Parathyroid adenoma (tissue), 2 donors: ENCODE measurements at regions not wholly inside any gene's neighbourhood (a gene's known extent, or its start where the extent isn't known, plus 50 kb on each side); places are given as distances from the start of the nearest gene placed in this dataset.

Source experiments
- H2AFZ ChIP-seq: fragments of 300-600 bp; sonication (generic); one replicate; pipeline ENCODE4 v1.7.0; 2017; ENCODE audit warnings: antibody characterized with exemption, mild to moderate bottlenecking
- H3K27ac ChIP-seq: fragments of 300-600 bp; sonication (generic); one replicate; pipeline ENCODE4 v1.7.0; 2017
- H3K27me3 ChIP-seq: fragments of 300-600 bp; sonication (generic); one replicate; pipeline ENCODE4 v1.7.0; 2017; ENCODE audit warnings: low read length; ENCODE audit not compliant: control insufficient read depth, insufficient read depth
- H3K36me3 ChIP-seq: fragments of 300-600 bp; sonication (generic); one replicate; pipeline ENCODE4 v1.7.0; 2017; ENCODE audit warnings: low read length; ENCODE audit not compliant: control insufficient read depth, insufficient read depth
- H3K4me1 ChIP-seq: fragments of 300-600 bp; sonication (generic); one replicate; pipeline ENCODE4 v1.7.0; 2017; ENCODE audit warnings: control low read depth
- H3K4me2 ChIP-seq: fragments of 300-600 bp; sonication (generic); one replicate; pipeline ENCODE4 v1.7.0; 2017; ENCODE audit warnings: low read length
- H3K4me3 ChIP-seq: fragments of 300-600 bp; sonication (generic); one replicate; pipeline ENCODE4 v1.7.0; 2017; ENCODE audit warnings: low read depth, low read length
- H3K79me2 ChIP-seq: fragments of 300-600 bp; sonication (generic); one replicate; pipeline ENCODE4 v1.7.0; 2017; ENCODE audit warnings: control low read depth
- H3K9ac ChIP-seq: fragments of 300-600 bp; sonication (generic); one replicate; pipeline ENCODE4 v1.7.0; 2017; ENCODE audit warnings: mild to moderate bottlenecking
- H3K9me3 ChIP-seq: fragments of 300-600 bp; sonication (generic); one replicate; pipeline ENCODE4 v1.7.0; 2017; ENCODE audit warnings: low read length; ENCODE audit not compliant: control insufficient read depth
- TF ChIP-seq, protein P1 (sequence below): fragments of 300-600 bp; sonication (generic); IDR thresholded peaks from one replicate; pipeline ENCODE4 v1.7.0; 2017; ENCODE audit warnings: antibody characterized with exemption, mild to moderate bottlenecking
- donor health status: primary hyperparathyroidism.

DNA sequence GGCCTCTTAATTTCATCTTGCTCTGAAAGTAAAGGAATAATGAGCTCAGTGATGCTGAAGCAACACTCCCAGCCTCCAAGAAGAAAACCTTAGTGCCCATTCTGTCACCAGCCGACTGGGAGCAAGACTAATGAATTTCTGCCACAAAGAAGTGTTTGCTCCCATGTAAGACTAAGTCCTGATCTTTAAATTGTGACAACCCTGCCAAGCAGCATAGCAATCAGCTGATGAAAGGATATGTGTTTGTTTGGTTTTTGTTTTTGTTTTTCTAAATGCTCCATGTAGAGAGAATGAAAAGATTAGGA is 113.7 kb upstream of the PALMD start:
- no peaks in the 10 kb centered on the region for H3K4me1 ChIP-seq

DNA sequence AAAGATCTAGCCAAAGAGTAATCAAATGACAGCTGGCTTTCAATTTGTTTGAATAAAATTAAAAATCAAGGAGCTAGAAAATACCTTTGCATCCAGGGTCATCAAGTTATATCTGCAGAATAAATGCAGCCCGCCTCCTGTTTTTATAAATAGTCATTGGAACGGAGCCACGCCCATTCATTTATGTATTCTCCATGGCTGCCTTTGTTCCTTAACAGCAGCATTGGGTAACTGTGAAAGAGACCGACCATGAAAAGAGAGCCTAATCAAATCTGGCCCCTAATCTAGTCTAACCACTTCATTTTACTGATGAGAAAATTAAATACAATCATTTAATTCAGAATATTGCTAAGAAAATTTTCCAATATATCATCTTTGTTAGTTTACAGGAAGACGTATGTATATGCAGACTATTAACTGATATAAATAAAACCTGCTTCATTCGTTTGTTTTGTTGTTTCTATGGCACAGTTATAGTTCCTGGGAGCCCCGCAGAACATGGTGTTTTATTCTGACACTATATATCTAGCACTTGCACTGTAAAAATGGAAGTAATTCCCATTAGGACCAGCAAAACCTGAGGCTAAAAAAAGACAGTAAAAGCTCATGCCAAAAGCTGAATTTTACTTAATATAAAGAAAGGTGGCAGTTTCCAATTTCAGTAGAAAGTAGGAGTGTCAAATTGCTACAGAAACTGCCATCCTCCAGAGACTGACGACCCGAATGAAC is 111.8 kb upstream of the PALMD start:
- Histone ChIP-seq H3K9me3 (no peaks in the 10 kb centered on the region), H3K27me3 (no peaks in the 10 kb centered on the region), H3K4me3 (no peak overlapping the region), H3K79me2 (no peaks in the 10 kb centered on the region), H3K4me1 (no peaks in the 10 kb centered on the region), H3K4me2 (no peak overlapping the region), H2AFZ (peak overlapping the region; percentile 16), H3K9ac (no peak overlapping the region), H3K36me3 (no peaks in the 10 kb centered on the region), H3K27ac (no peak overlapping the region)
- TF ChIP-seq, protein P1, sequence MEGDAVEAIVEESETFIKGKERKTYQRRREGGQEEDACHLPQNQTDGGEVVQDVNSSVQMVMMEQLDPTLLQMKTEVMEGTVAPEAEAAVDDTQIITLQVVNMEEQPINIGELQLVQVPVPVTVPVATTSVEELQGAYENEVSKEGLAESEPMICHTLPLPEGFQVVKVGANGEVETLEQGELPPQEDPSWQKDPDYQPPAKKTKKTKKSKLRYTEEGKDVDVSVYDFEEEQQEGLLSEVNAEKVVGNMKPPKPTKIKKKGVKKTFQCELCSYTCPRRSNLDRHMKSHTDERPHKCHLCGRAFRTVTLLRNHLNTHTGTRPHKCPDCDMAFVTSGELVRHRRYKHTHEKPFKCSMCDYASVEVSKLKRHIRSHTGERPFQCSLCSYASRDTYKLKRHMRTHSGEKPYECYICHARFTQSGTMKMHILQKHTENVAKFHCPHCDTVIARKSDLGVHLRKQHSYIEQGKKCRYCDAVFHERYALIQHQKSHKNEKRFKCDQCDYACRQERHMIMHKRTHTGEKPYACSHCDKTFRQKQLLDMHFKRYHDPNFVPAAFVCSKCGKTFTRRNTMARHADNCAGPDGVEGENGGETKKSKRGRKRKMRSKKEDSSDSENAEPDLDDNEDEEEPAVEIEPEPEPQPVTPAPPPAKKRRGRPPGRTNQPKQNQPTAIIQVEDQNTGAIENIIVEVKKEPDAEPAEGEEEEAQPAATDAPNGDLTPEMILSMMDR: no peak

More for the DNA sequence above, 113.7 kb upstream of the PALMD start:
- no peak overlapping the region for H3K4me3 ChIP-seq
- no peak overlapping the region for H3K4me2 ChIP-seq
- H3K9me3 ChIP-seq: no peaks in the 10 kb centered on the region
- no peak overlapping the region for H3K9ac ChIP-seq
- H3K36me3 ChIP-seq: no peaks in the 10 kb centered on the region
- no peaks in the 10 kb centered on the region for H3K27me3 ChIP-seq
- no peaks in the 10 kb centered on the region for H3K79me2 ChIP-seq
- H2AFZ ChIP-seq: no peak overlapping the region
- TF ChIP-seq, protein P1: no peak
- no peak overlapping the region for H3K27ac ChIP-seq

DNA sequence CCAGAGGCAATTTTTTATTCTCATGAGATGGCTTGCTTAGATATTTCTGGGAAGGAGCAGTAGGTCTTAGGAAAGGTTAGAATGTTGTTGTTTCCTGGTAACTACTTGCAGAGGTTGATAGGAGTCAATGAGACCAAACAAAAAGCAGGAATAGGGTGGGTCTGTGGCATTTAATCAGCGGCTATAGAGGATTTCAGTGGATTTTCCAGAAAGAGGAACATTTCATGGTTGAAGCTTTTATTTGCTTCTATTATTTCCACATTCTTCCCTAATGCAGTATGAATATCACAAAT is 111.3 kb upstream of the PALMD start:
- Histone ChIP-seq H3K79me2 (no peaks in the 10 kb centered on the region), H3K4me2 (no peak overlapping the region), H3K9me3 (no peaks in the 10 kb centered on the region), H3K4me3 (no peak overlapping the region), H3K27ac (peak overlapping the region; percentile 52), H3K36me3 (no peaks in the 10 kb centered on the region), H3K27me3 (no peaks in the 10 kb centered on the region), H2AFZ (peak overlapping the region; percentile 16), H3K9ac (no peak overlapping the region), H3K4me1 (no peaks in the 10 kb centered on the region)
- TF ChIP-seq, protein P1: no peak

DNA sequence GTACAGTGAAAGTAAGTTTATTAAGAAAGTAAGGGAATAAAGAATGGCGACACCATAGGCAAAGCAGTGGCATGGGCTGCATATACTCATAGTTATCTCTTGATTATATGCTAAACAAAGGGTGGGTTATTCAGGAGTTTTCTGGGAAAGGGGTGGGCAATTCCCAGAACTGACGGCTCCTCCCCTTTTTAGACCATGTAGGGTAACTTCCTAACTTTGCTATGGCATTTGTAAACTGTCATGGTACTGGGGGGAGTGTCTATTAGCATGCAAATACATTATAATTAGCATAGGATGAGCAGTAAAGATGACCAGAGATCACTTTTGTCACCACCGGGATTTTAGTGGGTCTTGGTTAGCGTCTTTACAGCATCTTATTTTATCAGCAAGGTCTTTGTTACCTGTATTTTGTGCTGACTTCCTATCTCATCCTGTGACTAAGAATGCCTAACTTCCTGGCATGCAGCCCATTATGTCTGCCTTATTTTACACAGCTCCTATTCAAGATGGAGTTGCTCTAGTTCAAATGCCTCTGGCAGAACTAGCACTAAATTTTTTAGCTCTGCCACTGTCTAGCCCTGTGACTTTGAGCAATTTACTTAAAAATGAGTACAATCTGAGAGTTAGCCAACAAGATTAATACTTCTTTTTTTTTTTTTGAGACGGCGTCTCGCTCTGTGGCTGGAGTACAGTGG is 110.3 kb upstream of the PALMD start:
- Histone ChIP-seq H3K9ac (no peak overlapping the region), H3K79me2 (no peaks in the 10 kb centered on the region), H2AFZ (no peak overlapping the region), H3K36me3 (no peaks in the 10 kb centered on the region), H3K4me3 (no peak overlapping the region), H3K4me1 (no peaks in the 10 kb centered on the region), H3K4me2 (no peak overlapping the region), H3K27me3 (no peaks in the 10 kb centered on the region), H3K9me3 (no peaks in the 10 kb centered on the region), H3K27ac (no peak overlapping the region)
- TF ChIP-seq, protein P1: no peak
